GM21576 (cell line): ENCODE measurements at regions not wholly inside any gene's neighbourhood (a gene's known extent, or its start where the extent isn't known, plus 50 kb on each side); places are given as distances from the start of the nearest gene placed in this dataset.

Source experiments
- ATAC-seq: cut with Tn5 transposase; IDR thresholded peaks from one replicate; pipeline ENCODE4 v1.9.1; 2021; ENCODE audit warnings: mild to moderate bottlenecking, moderate library complexity; ENCODE audit not compliant: unreplicated experiment

- ATAC-seq: no peak
Measured at GRCh38 chr4:18934197-18934596, 912.6 kb upstream of the LCORL start.

GRCh38 chr4:18932730-18933339 is 911.3 kb upstream of the LCORL start:
- ATAC-seq: no peak

- no peak for ATAC-seq
Measured at GRCh38 chr4:18931643-18932377, 910.3 kb upstream of the LCORL start.

- ATAC-seq: no peak
Measured at GRCh38 chr4:18930487-18930886, 908.9 kb upstream of the LCORL start.

- no peak for ATAC-seq
Measured at GRCh38 chr4:18923496-18924161, 902.1 kb upstream of the LCORL start.

- no peak for ATAC-seq
Measured at GRCh38 chr4:18917689-18918088, 896.1 kb upstream of the LCORL start.

GRCh38 chr4:18914182-18914581 is 892.6 kb upstream of the LCORL start:
- ATAC-seq: no peak

GRCh38 chr4:18894928-18895327 is 873.4 kb upstream of the LCORL start:
- no peak for ATAC-seq

GRCh38 chr4:18882468-18882867 is 860.9 kb upstream of the LCORL start:
- ATAC-seq: no peak

GRCh38 chr4:18881556-18881955 is 860.0 kb upstream of the LCORL start:
- no peak for ATAC-seq

- ATAC-seq: no peak
Measured at GRCh38 chr4:18880871-18881270, 859.3 kb upstream of the LCORL start.

GRCh38 chr4:18878561-18878960 is 857.0 kb upstream of the LCORL start:
- ATAC-seq: no peak

GRCh38 chr4:18869166-18869565 is 847.6 kb upstream of the LCORL start:
- ATAC-seq: no peak

GRCh38 chr4:18860836-18861530 is 839.4 kb upstream of the LCORL start:
- ATAC-seq: no peak

- no peak for ATAC-seq
Measured at GRCh38 chr4:18859468-18859867, 837.9 kb upstream of the LCORL start.

- no peak for ATAC-seq
Measured at GRCh38 chr4:18858229-18858922, 836.8 kb upstream of the LCORL start.

GRCh38 chr4:18850867-18851266 is 829.3 kb upstream of the LCORL start:
- ATAC-seq: no peak

- ATAC-seq: no peak
Measured at GRCh38 chr4:18847249-18847890, 825.8 kb upstream of the LCORL start.

- no peak for ATAC-seq
Measured at GRCh38 chr4:18846313-18846712, 824.8 kb upstream of the LCORL start.

- no peak for ATAC-seq
Measured at GRCh38 chr4:18844726-18845125, 823.2 kb upstream of the LCORL start.

- ATAC-seq: no peak
Measured at GRCh38 chr4:18842431-18842830, 820.9 kb upstream of the LCORL start.
